ENCODE measurements at regions not wholly inside any gene's neighbourhood (a gene's known extent, or its start where the extent isn't known, plus 50 kb on each side); places are given as distances from the start of the nearest gene placed in this dataset.
"Not testable (repeated sequence)": the region's sequence is repeated elsewhere in the genome, so short reads cannot be mapped to it uniquely, and the experiment has no call there.

DNA sequence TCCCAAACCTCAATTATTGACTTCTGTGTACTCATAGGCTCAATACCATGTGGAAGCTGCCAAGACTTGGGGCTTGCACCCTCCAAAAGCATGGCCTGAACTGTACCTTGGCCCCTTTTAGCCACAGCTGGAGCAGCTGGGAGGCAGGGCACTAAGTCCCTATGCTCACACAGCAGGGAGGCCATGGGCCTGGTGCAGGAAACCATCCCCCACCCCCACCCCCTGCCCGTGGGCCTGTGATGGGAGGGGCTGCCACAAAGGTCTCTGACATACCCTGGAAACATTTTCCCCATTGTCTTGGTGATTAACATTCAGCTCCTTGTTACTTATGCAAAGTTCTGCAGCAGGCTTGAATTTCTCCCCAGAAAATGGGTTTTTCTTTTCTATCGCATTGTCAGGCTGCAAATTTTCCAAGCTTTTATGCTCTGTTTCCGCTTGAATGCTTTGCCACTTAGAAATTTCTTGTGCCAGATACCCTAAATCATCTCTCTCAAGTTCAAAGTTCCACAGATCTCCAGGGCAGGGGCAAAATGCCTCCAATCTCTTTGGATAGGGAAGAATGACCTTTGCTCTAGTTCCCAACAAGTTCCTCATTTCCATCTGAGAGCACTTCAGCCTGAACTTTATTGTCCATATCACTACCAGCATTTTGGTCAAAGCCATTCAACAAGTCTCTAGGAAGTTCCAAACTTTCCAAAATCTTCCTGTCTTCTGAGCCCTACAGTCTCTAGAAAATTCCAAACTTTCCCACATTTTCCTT, 141.8 kb downstream of the AHR start:
- DNase-seq, result not testable (repeated sequence)

DNA sequence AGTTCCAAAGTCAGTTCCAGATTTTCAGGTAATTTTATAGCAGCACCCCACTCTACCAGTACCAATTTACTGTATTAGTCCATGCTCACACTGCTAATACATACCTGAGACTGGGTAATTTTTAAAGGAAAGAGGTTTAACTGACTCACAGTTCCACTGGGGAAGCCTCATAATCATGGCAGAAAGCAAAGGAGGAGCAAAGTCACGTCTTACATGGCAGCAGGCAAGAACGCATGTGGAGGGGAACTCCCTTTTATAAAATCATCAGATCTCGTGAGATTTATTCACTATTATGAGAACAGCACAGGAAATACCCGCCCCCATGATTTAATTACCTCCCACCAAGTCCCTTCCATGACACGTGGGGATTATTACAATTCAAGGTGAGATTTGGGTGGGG, 142.4 kb downstream of the AHR start:
- DNase-seq, result no peak

DNA sequence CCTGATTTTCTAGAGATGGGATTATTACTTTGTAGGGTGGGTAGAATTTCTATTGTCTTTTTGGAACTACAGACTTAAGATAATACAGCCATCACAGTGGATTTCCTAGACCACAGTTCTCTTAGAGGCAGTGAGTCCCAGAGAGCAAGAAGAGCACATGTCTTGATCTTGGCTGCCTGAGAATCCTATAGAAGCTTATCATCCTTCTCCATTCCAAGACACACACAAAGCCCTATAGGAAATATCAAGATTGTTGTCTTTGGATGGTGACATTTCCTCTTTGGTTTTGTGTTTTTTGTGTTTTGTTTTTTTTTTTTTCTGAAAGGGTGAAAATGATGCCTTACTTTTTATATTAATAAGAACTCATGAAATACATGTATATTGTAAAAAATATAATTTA, 143.1 kb downstream of the AHR start:
- DNase-seq, result no peak

DNA sequence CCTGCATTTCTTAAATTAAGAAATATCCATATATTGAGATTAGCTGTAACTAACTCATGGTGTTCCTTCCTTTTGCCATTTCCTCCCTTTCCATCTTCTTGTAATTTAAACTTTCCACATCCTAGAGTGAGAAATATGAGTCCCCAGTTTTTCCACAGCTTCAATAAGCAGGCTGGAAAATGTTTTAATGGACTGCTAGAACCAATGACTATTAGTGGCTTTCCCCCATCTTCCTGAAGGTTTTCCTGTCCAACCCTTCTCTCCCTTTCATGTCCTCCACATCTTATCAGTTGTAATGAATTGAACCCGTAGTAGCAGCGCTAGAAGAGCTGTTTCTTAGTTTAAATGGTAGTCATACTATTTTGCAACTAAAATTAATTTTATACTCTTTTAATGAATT, 145.7 kb downstream of the AHR start:
- DNase-seq, result no peak

DNA sequence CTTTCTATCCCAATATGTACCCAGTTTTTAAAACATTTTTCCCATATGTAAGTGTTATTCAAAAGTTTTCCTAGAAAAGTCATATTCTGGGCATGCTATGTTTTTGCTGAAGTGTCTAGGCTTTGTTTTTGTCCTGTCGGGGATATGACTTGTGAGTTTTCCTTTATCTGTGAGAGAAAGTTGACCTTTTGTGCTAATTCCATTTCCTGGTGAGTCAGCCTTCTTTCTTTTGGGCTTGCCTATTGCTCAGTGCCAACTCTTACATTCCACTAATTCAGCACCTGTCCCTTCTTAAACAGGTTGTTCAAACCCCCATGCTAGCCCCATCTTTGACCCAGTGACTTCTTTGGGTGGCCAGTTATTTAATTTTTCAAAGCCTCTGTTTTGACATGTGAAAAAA, 146.2 kb downstream of the AHR start:
- no peak for DNase-seq

DNA sequence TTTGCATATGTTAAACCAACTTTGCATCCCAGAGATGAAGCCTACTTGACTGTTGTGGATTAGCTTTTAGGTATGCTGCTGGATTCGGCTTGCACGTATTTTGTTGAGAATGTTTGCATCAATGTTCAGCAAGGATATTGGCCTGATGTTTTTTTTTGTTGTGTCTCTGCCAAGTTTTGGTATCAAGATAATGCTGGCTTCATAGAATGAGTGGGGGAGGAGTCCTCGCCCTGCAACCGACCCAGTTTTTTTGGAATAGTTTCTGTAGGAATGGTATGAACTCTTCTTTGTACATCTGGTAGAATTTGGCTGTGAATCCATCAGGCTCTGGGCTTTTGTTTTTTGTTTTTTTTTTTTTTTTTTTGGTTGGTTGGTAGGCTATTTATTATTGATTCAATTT, 147.9 kb downstream of the AHR start:
- no peak for DNase-seq

DNA sequence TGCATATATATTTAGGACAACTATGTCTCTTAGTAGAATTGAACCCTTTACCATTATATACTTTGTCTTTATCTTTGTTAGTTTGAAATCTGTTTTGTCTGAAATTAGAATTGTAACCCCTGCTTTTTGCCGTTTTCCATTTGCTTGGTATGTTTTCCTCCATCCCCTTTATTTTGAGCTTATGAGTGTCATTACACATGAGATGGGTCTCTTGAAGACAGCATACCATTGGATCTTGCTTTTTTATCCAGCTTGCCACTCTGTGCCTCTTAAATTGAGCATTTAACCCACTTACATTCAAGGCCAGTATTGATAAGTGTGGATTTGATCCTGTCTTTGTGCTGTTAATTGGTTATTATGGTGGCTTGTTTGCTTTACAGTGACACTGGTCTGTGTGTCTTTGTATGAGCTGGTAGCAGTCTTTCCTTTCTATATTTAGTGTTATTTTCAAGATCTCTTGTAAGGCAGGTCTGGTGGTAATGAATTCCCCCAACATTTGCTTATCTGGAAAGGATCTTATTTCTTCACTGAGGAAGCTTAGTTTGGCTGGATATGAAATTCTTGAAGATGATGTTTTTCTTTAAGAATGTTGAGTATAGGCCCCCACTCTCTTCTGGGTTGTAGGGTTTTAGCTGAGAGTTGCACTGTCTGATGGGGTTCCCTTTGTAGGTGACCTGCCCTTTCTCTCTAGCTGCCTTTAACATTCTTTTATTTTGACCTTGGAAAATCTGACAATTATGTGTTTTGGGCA, 149.5 kb downstream of the AHR start:
- DNase-seq, result no peak

DNA sequence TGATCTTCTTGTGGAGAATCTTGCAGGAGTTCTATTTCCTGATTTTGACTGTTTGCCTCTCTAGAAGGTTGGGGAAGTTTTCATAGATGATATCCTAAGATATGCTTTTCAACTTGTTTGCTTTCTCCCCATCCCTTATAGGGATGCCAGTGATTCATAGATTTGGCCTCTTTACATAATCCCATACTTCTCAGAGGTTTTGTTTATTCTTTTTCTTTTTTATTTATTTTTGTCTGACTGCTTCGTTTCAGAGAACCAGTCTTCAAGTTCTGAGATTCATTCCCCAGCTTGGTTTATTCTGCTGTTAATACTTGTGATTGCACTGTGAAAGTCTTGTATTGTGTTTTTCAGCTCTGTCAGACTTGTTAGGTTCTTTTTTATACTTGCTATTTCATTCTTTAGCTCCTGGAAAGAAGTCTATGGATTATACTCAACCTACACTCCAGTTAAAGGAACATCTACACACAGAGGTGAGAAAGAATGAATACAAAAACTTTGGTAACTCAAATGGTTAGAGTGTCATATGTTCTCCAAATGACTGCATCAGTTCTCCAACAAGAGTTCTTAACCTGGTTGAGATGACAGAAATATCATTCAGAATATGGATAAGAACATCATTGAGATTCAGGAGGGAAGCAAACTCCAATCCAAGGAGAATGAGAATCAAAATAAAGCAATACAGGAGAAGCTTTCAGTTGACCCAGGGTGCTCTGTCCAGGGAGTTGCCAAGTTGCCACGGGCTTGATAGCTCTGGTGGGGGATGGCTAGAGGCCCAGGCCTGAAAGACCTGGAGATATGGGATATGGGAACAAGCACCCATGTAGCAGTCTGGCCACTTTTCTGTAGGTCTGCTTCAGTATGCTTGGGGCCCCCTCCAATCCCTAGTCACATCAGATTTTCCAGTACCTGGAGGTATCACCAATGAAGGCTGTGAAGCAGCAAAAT, 150.3 kb downstream of the AHR start:
- DNase-seq, result no peak

DNA sequence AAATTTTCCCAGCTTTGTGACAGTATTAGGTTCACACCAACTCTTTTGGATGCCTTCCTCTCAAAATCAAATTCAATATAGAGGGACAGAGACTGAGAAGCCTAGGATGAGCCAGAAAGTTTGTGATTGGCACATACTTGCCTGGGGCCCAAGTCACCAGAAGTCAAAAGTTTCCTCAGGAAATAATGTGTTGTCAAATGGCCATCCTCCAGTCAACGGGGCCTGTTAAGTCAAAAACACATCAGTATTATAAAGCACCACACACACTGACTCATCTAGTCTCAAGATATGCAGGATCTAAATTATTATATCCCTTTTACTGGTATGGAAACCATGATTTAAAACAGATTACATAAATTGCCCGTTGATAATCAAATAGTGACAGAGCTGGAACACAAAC, 158.1 kb downstream of the AHR start:
- DNase-seq, result peak; percentile 19

DNA sequence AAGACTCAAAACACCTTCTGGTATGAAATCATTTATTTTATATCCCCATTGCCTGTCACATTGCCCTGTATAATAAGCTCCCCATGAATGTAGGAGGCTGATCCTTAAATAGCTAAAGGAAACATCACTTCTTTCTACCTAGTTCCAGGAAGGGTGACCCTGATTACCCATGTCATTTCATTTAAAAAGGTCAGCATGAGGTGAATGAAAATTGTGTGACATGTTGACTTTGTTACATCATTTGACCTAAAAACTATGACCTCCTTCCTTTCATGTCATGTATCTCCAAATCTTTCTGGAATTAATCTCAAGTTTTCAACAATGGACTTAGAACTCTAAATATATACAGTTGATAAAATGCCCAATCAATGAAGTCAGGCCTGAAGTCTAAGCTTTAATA, 161.5 kb downstream of the AHR start:
- no peak for DNase-seq

DNA sequence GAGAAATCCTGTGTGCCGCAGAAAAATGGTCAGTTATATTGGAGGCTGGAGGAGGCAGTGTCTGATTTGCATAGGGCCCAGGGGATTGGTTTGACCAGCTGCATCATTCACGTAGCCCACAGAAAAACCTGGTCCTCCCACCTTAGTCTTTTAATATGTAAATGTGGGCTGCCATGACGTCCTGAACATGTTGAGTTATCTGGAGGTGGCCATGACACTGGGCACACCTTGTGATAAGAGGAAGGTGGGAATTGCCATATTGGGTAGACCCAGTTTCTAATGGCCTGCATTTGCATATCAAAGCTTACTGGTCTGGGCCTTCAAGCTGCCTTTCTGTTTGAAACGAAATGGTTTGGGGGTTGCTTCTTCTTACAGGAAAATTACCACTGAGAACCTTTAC, 162.2 kb downstream of the AHR start:
- no peak for DNase-seq

DNA sequence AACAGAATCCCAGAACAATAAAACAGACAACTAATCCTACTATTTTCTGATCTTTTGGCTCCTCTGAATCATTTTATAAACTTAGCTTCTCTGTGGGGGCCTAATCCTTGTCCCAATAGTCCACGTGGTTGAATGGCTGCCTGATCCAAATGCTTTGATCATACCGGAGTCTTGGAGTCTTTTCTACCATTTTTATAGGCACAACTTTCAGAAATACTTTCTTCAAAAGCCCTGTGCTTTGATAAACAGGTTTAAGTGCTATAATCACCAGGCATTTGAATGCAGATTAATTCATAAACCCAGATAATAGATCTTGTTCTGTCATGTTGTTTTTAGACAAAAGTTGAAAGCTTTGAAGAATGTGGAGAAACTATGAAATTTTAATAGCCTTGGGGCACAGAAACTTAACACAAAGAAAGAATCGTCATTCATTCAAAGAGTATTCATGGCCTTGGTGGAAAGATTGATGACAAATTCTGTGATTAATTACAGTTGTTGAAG, 163.7 kb downstream of the AHR start:
- peak; percentile 38 for DNase-seq

DNA sequence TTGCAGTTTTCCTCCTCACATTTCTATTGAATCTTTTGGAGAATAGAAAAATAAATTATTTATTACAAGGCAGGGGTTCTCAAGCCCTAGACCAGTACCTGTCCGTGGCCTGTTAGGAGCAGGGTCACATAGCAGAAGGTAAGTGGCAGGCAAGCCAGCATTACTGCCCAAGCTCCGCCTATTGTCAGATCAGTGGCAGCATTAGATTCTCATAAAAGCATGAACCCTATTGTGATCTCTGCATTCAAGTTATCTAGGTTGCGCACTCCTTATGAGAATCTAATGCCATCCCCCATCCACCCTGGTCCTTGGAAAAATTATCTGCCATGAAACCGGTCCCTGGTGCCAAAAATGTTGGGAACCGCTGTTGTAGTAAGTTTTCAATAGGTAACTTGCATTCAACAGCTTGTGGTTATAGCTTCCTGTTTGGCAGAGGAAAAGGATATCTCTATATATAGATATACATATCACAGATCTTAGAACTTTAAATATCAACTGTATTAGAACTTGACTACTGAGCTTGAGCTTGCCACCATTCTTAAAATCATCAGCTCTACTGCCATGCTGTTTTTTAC, 165.1 kb downstream of the AHR start:
- DNase-seq, result no peak

DNA sequence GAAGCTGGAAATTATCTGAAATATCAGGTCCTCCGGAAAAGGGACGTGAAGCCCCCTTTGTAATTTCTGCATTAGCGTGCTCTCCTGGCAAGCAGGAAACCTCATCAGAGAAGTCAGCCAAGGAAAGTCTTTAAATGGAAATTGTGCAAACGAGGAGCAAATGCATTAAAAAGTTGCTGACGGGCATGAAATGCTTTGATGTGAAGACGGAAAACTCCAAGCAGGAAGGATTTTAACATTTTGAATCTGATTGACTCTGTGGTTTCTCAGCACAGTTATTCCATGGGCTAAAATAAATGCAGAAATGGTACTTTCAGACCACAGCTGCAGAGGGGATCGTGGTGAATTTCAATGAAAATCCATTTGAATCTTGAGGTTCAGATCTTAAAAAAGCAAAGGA, 167.8 kb downstream of the AHR start:
- no peak for DNase-seq

DNA sequence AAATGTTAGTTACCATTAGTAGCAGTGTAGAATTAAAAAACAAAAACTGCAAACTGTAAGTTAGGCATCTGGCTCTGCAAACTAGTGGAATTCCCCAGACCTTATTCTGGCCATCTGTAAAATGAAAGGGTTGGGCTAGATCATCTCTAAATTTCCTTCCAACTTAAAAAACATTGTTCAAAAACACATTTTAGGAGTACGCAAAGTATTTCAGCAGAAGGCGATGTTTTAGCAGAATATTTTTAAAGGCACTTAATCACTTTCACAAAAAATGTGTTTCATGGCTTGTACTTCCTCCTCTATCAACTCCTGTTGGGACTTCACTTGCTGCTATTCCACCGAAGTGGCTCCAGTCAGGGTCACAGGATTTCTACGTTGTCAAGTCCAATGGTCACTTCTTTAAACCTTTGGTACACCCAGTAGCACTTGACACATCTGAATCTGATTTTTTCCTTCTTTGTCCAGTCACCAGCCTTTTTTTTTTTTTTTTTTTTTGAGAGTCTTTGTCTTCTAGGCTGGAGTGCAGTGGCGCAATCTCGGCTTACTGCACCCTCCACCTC, 169.0 kb downstream of the AHR start:
- DNase-seq, result no peak

DNA sequence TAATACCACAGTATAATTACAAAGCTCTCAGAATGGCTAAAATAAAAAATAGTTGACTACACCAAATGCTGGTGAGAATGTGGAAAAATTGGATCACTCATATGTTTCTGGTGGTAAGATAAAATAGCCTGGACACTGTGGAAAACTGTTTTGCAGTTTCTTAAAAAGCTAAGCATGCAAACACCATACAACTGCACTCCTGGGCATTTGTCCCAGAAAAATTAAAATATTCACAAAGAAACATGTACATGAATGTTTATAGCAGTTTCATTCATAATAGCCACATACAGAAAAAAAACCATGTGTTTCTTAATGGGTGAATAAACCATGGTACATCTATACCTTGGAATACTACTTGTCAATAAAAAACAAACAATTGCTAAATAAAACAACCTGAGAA, 172.9 kb downstream of the AHR start:
- DNase-seq, result no peak

DNA sequence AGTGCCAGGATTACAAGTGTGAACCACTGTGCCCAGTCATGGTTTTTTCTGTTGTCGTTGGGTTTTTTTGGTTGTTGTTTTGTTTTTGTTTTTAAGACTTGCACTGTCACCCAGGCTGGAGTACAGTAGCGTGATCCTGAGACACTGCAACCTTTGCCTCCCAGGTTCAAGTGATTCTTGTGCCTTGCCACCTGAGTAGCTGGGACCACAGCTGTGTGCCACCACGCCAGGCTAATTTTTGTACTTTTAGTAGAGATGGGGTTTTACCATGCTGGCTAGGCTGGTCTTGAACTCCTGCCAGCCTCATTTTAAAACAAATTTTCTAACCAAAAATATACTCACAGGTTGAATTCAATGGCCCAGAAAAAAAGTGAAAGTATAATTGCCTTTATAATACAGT, 174.1 kb downstream of the AHR start:
- no peak for DNase-seq

DNA sequence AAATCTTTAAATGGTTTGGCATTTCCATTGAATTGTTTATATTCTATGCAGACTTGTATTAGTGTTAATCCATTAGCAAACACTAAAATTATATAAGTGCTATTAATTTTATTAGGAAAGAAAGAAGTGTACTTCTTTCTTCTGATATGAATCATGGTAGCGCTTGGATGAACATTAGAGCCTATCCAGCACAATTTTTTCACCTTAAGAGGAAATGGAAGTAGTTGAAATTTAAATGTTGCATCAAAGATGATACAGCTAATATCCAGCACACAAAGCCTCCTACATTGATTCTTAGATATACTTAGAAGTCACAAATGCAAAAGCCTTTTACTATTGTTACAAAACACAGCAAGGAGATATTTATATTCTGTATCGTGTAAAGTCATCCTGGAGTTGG, 174.5 kb downstream of the AHR start:
- no peak for DNase-seq

DNA sequence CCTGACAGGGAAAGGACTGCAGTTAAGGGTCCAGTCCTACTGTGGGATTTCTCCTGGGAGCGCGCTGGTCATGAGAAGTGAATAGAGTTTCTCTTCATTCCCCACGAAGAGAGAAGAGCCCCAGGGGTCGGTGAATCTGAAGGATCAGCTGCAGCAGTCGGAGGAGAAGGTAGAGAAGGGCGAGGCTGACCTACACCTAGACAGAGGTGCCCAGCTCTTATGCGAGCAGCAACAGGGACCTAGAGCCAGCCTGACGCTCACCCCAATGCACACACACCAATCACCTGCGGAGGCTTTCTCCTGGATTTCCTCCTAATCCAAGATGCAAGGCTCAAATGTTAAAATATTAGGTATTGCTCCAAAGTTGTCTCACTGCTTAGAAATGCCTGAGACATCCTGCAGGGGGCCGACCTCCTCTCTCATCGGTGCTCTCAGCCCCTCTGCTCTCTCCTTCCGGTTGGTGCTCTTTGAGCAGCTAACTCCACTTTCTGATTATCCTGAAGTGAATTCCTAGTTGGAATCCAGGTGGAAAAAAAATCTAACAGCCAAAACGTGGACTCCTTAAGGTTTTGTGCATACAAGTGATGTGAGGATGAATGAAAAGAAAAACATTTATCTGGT, 176.4 kb downstream of the AHR start:
- no peak for DNase-seq

DNA sequence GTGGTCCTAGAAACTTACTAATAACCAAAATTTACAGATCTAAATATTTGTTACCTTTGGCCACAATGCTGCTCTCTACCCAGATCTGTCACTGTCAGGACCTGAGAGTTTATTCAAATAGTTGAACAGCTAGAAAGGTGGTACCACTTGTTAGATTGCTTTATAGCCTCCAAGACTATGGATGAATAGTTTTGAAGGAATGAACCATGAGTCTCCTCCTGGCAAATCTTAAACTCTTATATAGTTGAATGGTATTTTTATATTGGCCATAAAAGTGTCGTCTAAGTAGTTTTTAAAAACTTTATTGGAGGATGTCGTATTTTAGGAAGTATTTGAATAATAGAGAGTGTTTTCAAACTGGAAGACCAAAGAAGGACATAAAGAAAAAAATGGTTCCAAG, 178.7 kb downstream of the AHR start:
- no peak for DNase-seq

DNA sequence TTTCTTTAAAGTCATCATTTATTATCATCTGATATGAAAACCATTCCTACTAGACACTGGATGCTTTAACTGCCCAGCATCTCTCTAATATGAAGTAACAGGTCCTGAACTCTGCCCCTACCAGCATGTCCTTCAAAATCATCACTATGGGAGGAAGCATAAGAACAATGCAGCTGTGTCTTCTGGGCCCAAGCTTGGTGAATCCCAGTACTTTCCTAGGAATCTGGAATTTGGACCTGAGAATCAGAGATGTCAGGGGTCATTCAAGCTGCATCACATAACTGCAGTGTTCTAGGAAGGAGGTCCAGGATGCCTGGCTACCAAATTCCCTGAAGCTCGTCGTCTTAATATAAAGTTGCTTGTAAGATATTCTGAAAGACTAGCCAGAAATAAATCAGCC, 182.7 kb downstream of the AHR start:
- DNase-seq, result no peak

DNA sequence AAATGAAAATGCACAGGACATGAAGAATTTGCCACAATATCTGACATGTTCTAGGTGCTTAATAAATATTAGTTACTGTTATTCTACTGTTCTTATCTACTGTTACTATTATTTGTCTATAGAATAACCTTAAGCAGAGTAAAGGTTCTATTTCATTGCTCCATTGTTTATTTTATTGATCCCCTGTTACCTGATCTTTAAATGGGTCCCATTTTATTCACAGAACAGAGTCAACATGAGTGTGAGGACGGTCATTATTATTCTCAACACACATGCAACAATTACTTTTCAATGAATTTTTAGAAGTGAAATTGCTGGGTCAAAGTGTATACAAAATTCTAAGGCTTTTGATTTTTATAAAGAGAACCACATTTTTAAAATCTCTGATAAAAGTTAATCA, 186.9 kb downstream of the AHR start:
- no peak for DNase-seq

Data from fibroblast of skin of abdomen (primary cell).